ENCODE measurements at regions not wholly inside any gene's neighbourhood (a gene's known extent, or its start where the extent isn't known, plus 50 kb on each side); places are given as distances from the start of the nearest gene placed in this dataset.

DNA sequence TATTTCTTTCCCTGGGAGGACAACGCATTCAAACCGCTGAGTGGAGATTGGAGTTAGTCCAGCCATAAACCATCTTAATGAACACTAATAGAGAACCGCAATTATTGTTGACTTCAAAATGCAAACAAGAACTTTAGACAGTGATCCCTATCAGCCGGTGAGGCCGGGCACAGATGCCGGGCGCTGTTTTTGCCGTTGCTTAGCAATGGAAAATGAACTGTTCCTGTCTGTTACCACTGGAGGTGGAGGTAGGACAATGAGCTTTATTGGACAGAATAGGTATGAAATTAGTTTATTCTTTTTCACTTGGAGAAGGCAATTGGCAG is 216.8 kb downstream of the TTC8 start:
- H3K36me3 Mint-ChIP-seq (ENCODE audit: low read depth): no peaks in the 10 kb centered on the region
- H3K4me3 Mint-ChIP-seq: no peak overlapping the region
- no peak for DNase-seq
- peaks cover 3 to 5% of the 10 kb centered on the region in 2 experiments for H3K9me3 ChIP-seq (ENCODE audit: control insufficient read depth in 1 of 2, insufficient read depth in 1 of 2, low read length in 2 of 2)
- peaks cover 40% of the 10 kb centered on the region for H3K27me3 Mint-ChIP-seq
- H3K27ac ChIP-seq (ENCODE audit: low read depth in 1 of 2, low read length in 2 of 2): no peak overlapping the region
- H3K4me1 Mint-ChIP-seq (ENCODE audit: low read depth): peaks cover 15% of the 10 kb centered on the region
- no peak overlapping the region for H3K4me3 ChIP-seq (ENCODE audit: low read length)
- peaks cover 14% of the 10 kb centered on the region for H3K4me1 ChIP-seq (ENCODE audit: insufficient read depth, low read length)
- H3K36me3 ChIP-seq (ENCODE audit: insufficient read depth, low read length): no peaks in the 10 kb centered on the region
- TF ChIP-seq, protein P1, sequence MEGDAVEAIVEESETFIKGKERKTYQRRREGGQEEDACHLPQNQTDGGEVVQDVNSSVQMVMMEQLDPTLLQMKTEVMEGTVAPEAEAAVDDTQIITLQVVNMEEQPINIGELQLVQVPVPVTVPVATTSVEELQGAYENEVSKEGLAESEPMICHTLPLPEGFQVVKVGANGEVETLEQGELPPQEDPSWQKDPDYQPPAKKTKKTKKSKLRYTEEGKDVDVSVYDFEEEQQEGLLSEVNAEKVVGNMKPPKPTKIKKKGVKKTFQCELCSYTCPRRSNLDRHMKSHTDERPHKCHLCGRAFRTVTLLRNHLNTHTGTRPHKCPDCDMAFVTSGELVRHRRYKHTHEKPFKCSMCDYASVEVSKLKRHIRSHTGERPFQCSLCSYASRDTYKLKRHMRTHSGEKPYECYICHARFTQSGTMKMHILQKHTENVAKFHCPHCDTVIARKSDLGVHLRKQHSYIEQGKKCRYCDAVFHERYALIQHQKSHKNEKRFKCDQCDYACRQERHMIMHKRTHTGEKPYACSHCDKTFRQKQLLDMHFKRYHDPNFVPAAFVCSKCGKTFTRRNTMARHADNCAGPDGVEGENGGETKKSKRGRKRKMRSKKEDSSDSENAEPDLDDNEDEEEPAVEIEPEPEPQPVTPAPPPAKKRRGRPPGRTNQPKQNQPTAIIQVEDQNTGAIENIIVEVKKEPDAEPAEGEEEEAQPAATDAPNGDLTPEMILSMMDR (IDR thresholded peaks at IDR 0.05): no peak
- intact Hi-C loops (cut with DNase I, micrococcal nuclease): loop anchor here (2.0 to 5.0 kb wide), 2 partner anchors 136 to 726 kb away; no protein-coding TSS in a partner anchor
- H3K27ac Mint-ChIP-seq: no peak overlapping the region
- CTCF ChIA-PET: interaction anchor here (1.0 to 1.5 kb wide), 2 partner anchors 9 to 14 kb away, joined by 3 read pairs; no protein-coding TSS in a partner anchor
- peaks cover 0 to 1% of the 10 kb centered on the region in 2 experiments for H3K27me3 ChIP-seq (ENCODE audit: control insufficient read depth in 1 of 2, insufficient read depth in 2 of 2, low read length in 2 of 2)
- ATAC-seq (ENCODE audit: poor library complexity): no peak
- POLR2A ChIA-PET: no interaction called here
- H3K9me3 Mint-ChIP-seq: no peaks in the 10 kb centered on the region

DNA sequence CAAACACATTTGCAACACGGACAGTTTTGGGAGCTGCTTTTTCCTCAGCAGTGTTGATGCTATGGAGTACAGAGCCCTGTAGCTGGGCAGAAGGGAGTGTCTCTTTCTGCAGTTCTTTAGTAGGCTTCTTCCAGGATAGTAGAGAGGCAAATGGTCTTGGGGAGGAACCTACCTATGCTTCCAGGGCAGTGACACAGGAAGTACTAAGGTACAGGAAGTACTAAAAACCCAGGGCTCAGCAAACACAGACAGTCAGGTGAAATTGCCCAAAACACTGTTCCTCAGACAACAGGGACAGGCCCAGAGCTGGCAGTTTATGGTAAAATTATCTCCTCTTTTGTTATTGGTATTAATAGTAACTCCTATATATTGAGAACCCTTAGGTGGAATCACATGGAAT is 217.6 kb downstream of the TTC8 start:
- CTCF ChIA-PET: interaction anchor here (1.0 to 1.5 kb wide), 2 partner anchors 8 to 15 kb away, joined by 3 read pairs; no protein-coding TSS in a partner anchor
- intact Hi-C loops (cut with DNase I, micrococcal nuclease): loop anchor here in 1 of 2 experiments (5.0 kb wide), 1 partner anchor 135 kb away; no protein-coding TSS in a partner anchor

DNA sequence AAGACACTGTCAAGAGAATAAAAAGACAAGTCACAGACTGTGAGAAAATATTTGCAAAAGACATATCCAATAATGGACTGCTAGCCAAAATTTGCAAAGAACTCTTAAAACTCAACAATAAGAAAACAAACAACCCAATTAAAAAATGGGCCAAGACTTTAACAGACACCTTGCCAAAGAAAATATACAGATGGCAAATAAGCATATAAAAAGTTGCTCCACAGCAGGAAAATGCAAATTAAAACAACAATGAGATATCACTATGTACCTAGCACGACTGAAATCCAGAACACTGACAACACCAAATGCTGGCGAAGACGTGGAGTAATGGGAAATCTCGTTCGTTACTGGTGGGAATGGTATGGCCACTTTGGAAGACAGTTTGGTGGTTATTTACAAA is 228.9 kb downstream of the TTC8 start:
- H3K27ac Mint-ChIP-seq: no peak overlapping the region
- no peak for DNase-seq
- ATAC-seq (ENCODE audit: poor library complexity): no peak
- H3K27ac ChIP-seq (ENCODE audit: low read depth in 1 of 2, low read length in 2 of 2): no peak overlapping the region
- H3K4me1 Mint-ChIP-seq (ENCODE audit: low read depth): no peaks in the 10 kb centered on the region
- no peak overlapping the region for H3K4me3 Mint-ChIP-seq
- intact Hi-C loops (cut with DNase I, micrococcal nuclease): no loop called here
- H3K4me3 ChIP-seq (ENCODE audit: low read length): no peak overlapping the region
- POLR2A ChIA-PET: no interaction called here
- H3K27me3 ChIP-seq (ENCODE audit: control insufficient read depth in 1 of 2, insufficient read depth in 2 of 2, low read length in 2 of 2): no peaks in the 10 kb centered on the region
- no peaks in the 10 kb centered on the region for H3K36me3 ChIP-seq (ENCODE audit: insufficient read depth, low read length)
- H3K9me3 ChIP-seq (ENCODE audit: control insufficient read depth in 1 of 2, insufficient read depth in 1 of 2, low read length in 2 of 2): no peaks in the 10 kb centered on the region
- TF ChIP-seq, protein P1 (IDR thresholded peaks at IDR 0.05): no peak
- H3K9me3 Mint-ChIP-seq: peaks cover 3% of the 10 kb centered on the region
- CTCF ChIA-PET: no interaction called here
- H3K27me3 Mint-ChIP-seq: no peaks in the 10 kb centered on the region
- no peaks in the 10 kb centered on the region for H3K4me1 ChIP-seq (ENCODE audit: insufficient read depth, low read length)
- H3K36me3 Mint-ChIP-seq (ENCODE audit: low read depth): no peaks in the 10 kb centered on the region

More for the DNA sequence above, 217.6 kb downstream of the TTC8 start:
- H3K4me3 Mint-ChIP-seq: no peak overlapping the region
- DNase-seq (no peak), ATAC-seq (ENCODE audit: poor library complexity) (no peak)
- H3K36me3 Mint-ChIP-seq (ENCODE audit: low read depth): no peaks in the 10 kb centered on the region
- no peak overlapping the region for H3K27ac Mint-ChIP-seq
- H3K4me1 ChIP-seq (ENCODE audit: insufficient read depth, low read length): peaks cover 14% of the 10 kb centered on the region
- peaks cover 40% of the 10 kb centered on the region for H3K27me3 Mint-ChIP-seq
- TF ChIP-seq, protein P1 (IDR thresholded peaks at IDR 0.05): no peak
- H3K4me1 Mint-ChIP-seq (ENCODE audit: low read depth): peaks cover 15% of the 10 kb centered on the region
- H3K27me3 ChIP-seq (ENCODE audit: control insufficient read depth in 1 of 2, insufficient read depth in 2 of 2, low read length in 2 of 2): no peaks in the 10 kb centered on the region
- no peaks in the 10 kb centered on the region for H3K36me3 ChIP-seq (ENCODE audit: insufficient read depth, low read length)
- no peak overlapping the region for H3K4me3 ChIP-seq (ENCODE audit: low read length)
- no peak overlapping the region for H3K27ac ChIP-seq (ENCODE audit: low read depth in 1 of 2, low read length in 2 of 2)
- no peaks in the 10 kb centered on the region for H3K9me3 Mint-ChIP-seq
- peaks cover 3 to 5% of the 10 kb centered on the region in 2 experiments for H3K9me3 ChIP-seq (ENCODE audit: control insufficient read depth in 1 of 2, insufficient read depth in 1 of 2, low read length in 2 of 2)
- POLR2A ChIA-PET: no interaction called here

Measured in CD4-positive, alpha-beta T cell (primary cell).